ENCODE measurements at regions not wholly inside any gene's neighbourhood (a gene's known extent, or its start where the extent isn't known, plus 50 kb on each side); places are given as distances from the start of the nearest gene placed in this dataset.

- no peak overlapping the region for H3K18ac ChIP-seq (ENCODE audit: low read depth in 1 of 2, low read length in 2 of 2)
- H2AFZ ChIP-seq (ENCODE audit: low read depth, low read length), result no peak overlapping the region
- no peak overlapping the region for H4K91ac ChIP-seq (ENCODE audit: low read length)
- H3K27ac ChIP-seq (ENCODE audit: low read length, poor library complexity, severe bottlenecking), result peak overlapping the region; percentile 25
- H4K8ac ChIP-seq (ENCODE audit: low read length), result no peak overlapping the region
- no peak overlapping the region for H2BK5ac ChIP-seq (ENCODE audit: low read depth, low read length, poor library complexity, severe bottlenecking)
- DNase-seq, result no peak
- no peak overlapping the region for H3K4me2 ChIP-seq (ENCODE audit: low read length, poor library complexity, severe bottlenecking)
- no peaks in the 10 kb centered on the region for H3K79me1 ChIP-seq (replicated peaks; ENCODE audit: low read length, poor library complexity, severe bottlenecking)
- no peaks in the 10 kb centered on the region for H3K36me3 ChIP-seq (ENCODE audit: control insufficient read depth in 1 of 2, insufficient read depth in 2 of 2, low read depth in 1 of 2, low read length in 2 of 2)
- no peak overlapping the region for H2BK15ac ChIP-seq (ENCODE audit: low read depth, poor library complexity, severe bottlenecking)
- H3K9me3 ChIP-seq (ENCODE audit: control insufficient read depth, low read length), result peaks cover 21% of the 10 kb centered on the region
- H3K27me3 ChIP-seq (ENCODE audit: control insufficient read depth in 1 of 2, insufficient read depth in 1 of 2, low read length in 2 of 2), result no peaks in the 10 kb centered on the region
- no peak overlapping the region for H2BK12ac ChIP-seq (ENCODE audit: low read length in 2 of 2)
- no peak overlapping the region for H2BK120ac ChIP-seq (ENCODE audit: low read depth, low read length)
- peak overlapping the region; percentile 78 for H3K9ac ChIP-seq (ENCODE audit: low read length)
- peaks cover 6% of the 10 kb centered on the region for H3K4me1 ChIP-seq (ENCODE audit: control insufficient read depth, insufficient read depth, low read depth, low read length)
- WGBS, result 76% methylated on average over 19 of the region's 20 CpGs
- H3K23ac ChIP-seq (ENCODE audit: low read length in 2 of 2), result no peak overlapping the region
- H3K14ac ChIP-seq (ENCODE audit: low read length in 2 of 2), result no peak overlapping the region
- H3K4me3 ChIP-seq (ENCODE audit: insufficient read depth in 1 of 2, low read depth in 1 of 2, low read length in 2 of 2), result peak overlapping the region in 1 of 2 experiments; percentile 43
- no peak overlapping the region for H2AK5ac ChIP-seq (ENCODE audit: low read length, severe bottlenecking)
- no peak overlapping the region for H3K4ac ChIP-seq (ENCODE audit: low read depth in 1 of 2, low read length in 2 of 2)
Measured at GRCh38 chr6:169386411-169387057, 132.9 kb upstream of the THBS2 start.

GRCh38 chr6:169385237-169385880 lies 131.7 kb upstream of the THBS2 start:
- Histone ChIP-seq H3K9ac (ENCODE audit: low read length) (peak overlapping the region; percentile 78), H2BK12ac (ENCODE audit: low read length in 2 of 2) (no peak overlapping the region), H4K8ac (ENCODE audit: low read length) (peak overlapping the region; percentile 27), H2AK5ac (ENCODE audit: low read length, severe bottlenecking) (no peak overlapping the region), H3K36me3 (ENCODE audit: control insufficient read depth in 1 of 2, insufficient read depth in 2 of 2, low read depth in 1 of 2, low read length in 2 of 2) (no peaks in the 10 kb centered on the region), H3K4ac (ENCODE audit: low read depth in 1 of 2, low read length in 2 of 2) (no peak overlapping the region), H3K27me3 (ENCODE audit: control insufficient read depth in 1 of 2, insufficient read depth in 1 of 2, low read length in 2 of 2) (no peaks in the 10 kb centered on the region), H2BK5ac (ENCODE audit: low read depth, low read length, poor library complexity, severe bottlenecking) (no peak overlapping the region), H2AFZ (ENCODE audit: low read depth, low read length) (no peak overlapping the region), H3K14ac (ENCODE audit: low read length in 2 of 2) (no peak overlapping the region), H2BK15ac (ENCODE audit: low read depth, poor library complexity, severe bottlenecking) (no peak overlapping the region), H3K4me1 (ENCODE audit: control insufficient read depth, insufficient read depth, low read depth, low read length) (peaks cover 6% of the 10 kb centered on the region), H3K4me2 (ENCODE audit: low read length, poor library complexity, severe bottlenecking) (no peak overlapping the region), H3K9me3 (ENCODE audit: control insufficient read depth, low read length) (peaks cover 16% of the 10 kb centered on the region), H3K23ac (ENCODE audit: low read length in 2 of 2) (no peak overlapping the region), H3K18ac (ENCODE audit: low read depth in 1 of 2, low read length in 2 of 2) (no peak overlapping the region), H3K4me3 (ENCODE audit: insufficient read depth in 1 of 2, low read depth in 1 of 2, low read length in 2 of 2) (no peak overlapping the region), H4K91ac (ENCODE audit: low read length) (peak overlapping the region; percentile 30), H2BK120ac (ENCODE audit: low read depth, low read length) (no peak overlapping the region), H3K79me1 (replicated peaks; ENCODE audit: low read length, poor library complexity, severe bottlenecking) (no peaks in the 10 kb centered on the region), H3K27ac (ENCODE audit: low read length, poor library complexity, severe bottlenecking) (no peak overlapping the region)
- no peak for DNase-seq
- 87% methylated on average over 9 of the region's 9 CpGs for WGBS

GRCh38 chr6:169384291-169384690 lies 130.6 kb upstream of the THBS2 start:
- Histone ChIP-seq H2BK5ac (ENCODE audit: low read depth, low read length, poor library complexity, severe bottlenecking) (no peak overlapping the region), H2AK5ac (ENCODE audit: low read length, severe bottlenecking) (no peak overlapping the region), H4K8ac (ENCODE audit: low read length) (no peak overlapping the region), H2AFZ (ENCODE audit: low read depth, low read length) (no peak overlapping the region), H3K79me1 (replicated peaks; ENCODE audit: low read length, poor library complexity, severe bottlenecking) (no peaks in the 10 kb centered on the region), H3K4me3 (ENCODE audit: insufficient read depth in 1 of 2, low read depth in 1 of 2, low read length in 2 of 2) (no peak overlapping the region), H3K14ac (ENCODE audit: low read length in 2 of 2) (no peak overlapping the region), H2BK120ac (ENCODE audit: low read depth, low read length) (no peak overlapping the region), H2BK15ac (ENCODE audit: low read depth, poor library complexity, severe bottlenecking) (no peak overlapping the region), H3K27ac (ENCODE audit: low read length, poor library complexity, severe bottlenecking) (no peak overlapping the region), H3K4ac (ENCODE audit: low read depth in 1 of 2, low read length in 2 of 2) (no peak overlapping the region), H3K9me3 (ENCODE audit: control insufficient read depth, low read length) (peaks cover 22% of the 10 kb centered on the region), H3K18ac (ENCODE audit: low read depth in 1 of 2, low read length in 2 of 2) (no peak overlapping the region), H3K36me3 (ENCODE audit: control insufficient read depth in 1 of 2, insufficient read depth in 2 of 2, low read depth in 1 of 2, low read length in 2 of 2) (no peaks in the 10 kb centered on the region), H2BK12ac (ENCODE audit: low read length in 2 of 2) (no peak overlapping the region), H3K23ac (ENCODE audit: low read length in 2 of 2) (no peak overlapping the region), H4K91ac (ENCODE audit: low read length) (no peak overlapping the region), H3K4me2 (ENCODE audit: low read length, poor library complexity, severe bottlenecking) (no peak overlapping the region), H3K27me3 (ENCODE audit: control insufficient read depth in 1 of 2, insufficient read depth in 1 of 2, low read length in 2 of 2) (no peaks in the 10 kb centered on the region), H3K4me1 (ENCODE audit: control insufficient read depth, insufficient read depth, low read depth, low read length) (peaks cover 6% of the 10 kb centered on the region), H3K9ac (ENCODE audit: low read length) (no peak overlapping the region)
- DNase-seq, result no peak
- 56% methylated on average over 7 of the region's 7 CpGs for WGBS

GRCh38 chr6:169383265-169383664 lies 129.6 kb upstream of the THBS2 start:
- Histone ChIP-seq H3K23ac (ENCODE audit: low read length in 2 of 2) (no peak overlapping the region), H2BK120ac (ENCODE audit: low read depth, low read length) (no peak overlapping the region), H3K18ac (ENCODE audit: low read depth in 1 of 2, low read length in 2 of 2) (no peak overlapping the region), H3K4ac (ENCODE audit: low read depth in 1 of 2, low read length in 2 of 2) (no peak overlapping the region), H2AFZ (ENCODE audit: low read depth, low read length) (no peak overlapping the region), H3K9me3 (ENCODE audit: control insufficient read depth, low read length) (peaks cover 32% of the 10 kb centered on the region), H2BK15ac (ENCODE audit: low read depth, poor library complexity, severe bottlenecking) (no peak overlapping the region), H4K91ac (ENCODE audit: low read length) (no peak overlapping the region), H4K8ac (ENCODE audit: low read length) (no peak overlapping the region), H3K4me2 (ENCODE audit: low read length, poor library complexity, severe bottlenecking) (no peak overlapping the region), H3K14ac (ENCODE audit: low read length in 2 of 2) (no peak overlapping the region), H3K27me3 (ENCODE audit: control insufficient read depth in 1 of 2, insufficient read depth in 1 of 2, low read length in 2 of 2) (no peaks in the 10 kb centered on the region), H3K36me3 (ENCODE audit: control insufficient read depth in 1 of 2, insufficient read depth in 2 of 2, low read depth in 1 of 2, low read length in 2 of 2) (no peaks in the 10 kb centered on the region), H3K27ac (ENCODE audit: low read length, poor library complexity, severe bottlenecking) (no peak overlapping the region), H2BK12ac (ENCODE audit: low read length in 2 of 2) (no peak overlapping the region), H3K4me3 (ENCODE audit: insufficient read depth in 1 of 2, low read depth in 1 of 2, low read length in 2 of 2) (no peak overlapping the region), H3K4me1 (ENCODE audit: control insufficient read depth, insufficient read depth, low read depth, low read length) (peaks cover 4% of the 10 kb centered on the region), H3K9ac (ENCODE audit: low read length) (no peak overlapping the region), H2AK5ac (ENCODE audit: low read length, severe bottlenecking) (no peak overlapping the region), H3K79me1 (replicated peaks; ENCODE audit: low read length, poor library complexity, severe bottlenecking) (no peaks in the 10 kb centered on the region), H2BK5ac (ENCODE audit: low read depth, low read length, poor library complexity, severe bottlenecking) (no peak overlapping the region)
- 67% methylated on average over 6 of the region's 6 CpGs for WGBS
- DNase-seq, result no peak

Measured in mesenchymal stem cell (in vitro differentiated cells and primary cell).